ENCODE measurements at regions not wholly inside any gene's neighbourhood (a gene's known extent, or its start where the extent isn't known, plus 50 kb on each side); places are given as distances from the start of the nearest gene placed in this dataset.

GRCh38 chr3:166186003-166186402 lies 348.8 kb upstream of the BCHE start:
- TF ChIP-seq CTCF (IDR thresholded peaks at IDR 0.05; ENCODE audit: low read depth, low read length, poor library complexity, severe bottlenecking) (no peak), EZH2phosphoT487 (IDR thresholded peaks at IDR 0.05; ENCODE audit: borderline replicate concordance, low read length) (no peak)
